ENCODE measurements at regions not wholly inside any gene's neighbourhood (a gene's known extent, or its start where the extent isn't known, plus 50 kb on each side); places are given as distances from the start of the nearest gene placed in this dataset.

GRCh38 chr5:85010014-85010562 is 625.4 kb upstream of the EDIL3 start:
- Histone ChIP-seq H3K36me3 (no peaks in the 10 kb centered on the region), H3K4me1 (ENCODE audit: low read depth) (no peaks in the 10 kb centered on the region), H3K27ac (no peak overlapping the region), H3K4me3 (no peak overlapping the region), H3K9me3 (ENCODE audit: low read depth) (no peaks in the 10 kb centered on the region), H3K27me3 (no peaks in the 10 kb centered on the region)
- no peak for DNase-seq (ENCODE audit: low read depth in 1 of 2, low spot score in 1 of 2)
- TF ChIP-seq CTCF (IDR thresholded peaks at IDR 0.05; ENCODE audit: low read depth, low read length): no peak

- Histone ChIP-seq H3K27me3 (no peaks in the 10 kb centered on the region), H3K36me3 (no peaks in the 10 kb centered on the region), H3K27ac (no peak overlapping the region), H3K4me3 (no peak overlapping the region), H3K9me3 (ENCODE audit: low read depth) (no peaks in the 10 kb centered on the region), H3K4me1 (ENCODE audit: low read depth) (no peaks in the 10 kb centered on the region)
- DNase-seq (ENCODE audit: low read depth in 1 of 2, low spot score in 1 of 2): no peak
- TF ChIP-seq CTCF (IDR thresholded peaks at IDR 0.05; ENCODE audit: low read depth, low read length): no peak
Measured at GRCh38 chr5:85017261-85017660, 632.6 kb upstream of the EDIL3 start.

GRCh38 chr5:85030316-85031084 is 645.8 kb upstream of the EDIL3 start:
- H3K9me3 ChIP-seq (ENCODE audit: low read depth): no peaks in the 10 kb centered on the region
- no peaks in the 10 kb centered on the region for H3K4me1 ChIP-seq (ENCODE audit: low read depth)
- H3K27me3 ChIP-seq: no peaks in the 10 kb centered on the region
- no peaks in the 10 kb centered on the region for H3K36me3 ChIP-seq
- no peak overlapping the region for H3K27ac ChIP-seq
- H3K4me3 ChIP-seq: no peak overlapping the region
- no peak for DNase-seq (ENCODE audit: low read depth in 1 of 2, low spot score in 1 of 2)
- no peak for TF ChIP-seq CTCF (IDR thresholded peaks at IDR 0.05; ENCODE audit: low read depth, low read length)

- H3K27ac ChIP-seq: no peak overlapping the region
- no peak overlapping the region for H3K4me3 ChIP-seq
- TF ChIP-seq CTCF (IDR thresholded peaks at IDR 0.05; ENCODE audit: low read depth, low read length): peak; percentile 52
- no peaks in the 10 kb centered on the region for H3K27me3 ChIP-seq
- H3K4me1 ChIP-seq (ENCODE audit: low read depth): no peaks in the 10 kb centered on the region
- peak; percentile 55 to 71 for DNase-seq (ENCODE audit: low read depth in 1 of 2, low spot score in 1 of 2)
- no peaks in the 10 kb centered on the region for H3K9me3 ChIP-seq (ENCODE audit: low read depth)
- H3K36me3 ChIP-seq: no peaks in the 10 kb centered on the region
Measured at GRCh38 chr5:85049020-85049419, 664.3 kb upstream of the EDIL3 start.

GRCh38 chr5:85052826-85053225 is 668.1 kb upstream of the EDIL3 start:
- no peak for DNase-seq (ENCODE audit: low read depth in 1 of 2, low spot score in 1 of 2)
- H3K27ac ChIP-seq: no peak overlapping the region
- no peak overlapping the region for H3K4me3 ChIP-seq
- no peaks in the 10 kb centered on the region for H3K4me1 ChIP-seq (ENCODE audit: low read depth)
- no peak for TF ChIP-seq CTCF (IDR thresholded peaks at IDR 0.05; ENCODE audit: low read depth, low read length)
- no peaks in the 10 kb centered on the region for H3K36me3 ChIP-seq
- no peaks in the 10 kb centered on the region for H3K27me3 ChIP-seq
- H3K9me3 ChIP-seq (ENCODE audit: low read depth): no peaks in the 10 kb centered on the region

Data from cardiac muscle cell (in vitro differentiated cells and primary cell).